HL-60 (cell line): ENCODE measurements at regions not wholly inside any gene's neighbourhood (a gene's known extent, or its start where the extent isn't known, plus 50 kb on each side); places are given as distances from the start of the nearest gene placed in this dataset.
"Not testable (repeated sequence)": the region's sequence is repeated elsewhere in the genome, so short reads cannot be mapped to it uniquely, and the experiment has no call there.

ENCODE experiments used
- CTCF ChIP-seq: IDR thresholded peaks from one replicate; pipeline ENCODE4 v1.5.1; 2011; ENCODE audit warnings: low read length, control low read depth, inconsistent platforms; ENCODE audit not compliant: insufficient read depth
- GABPA ChIP-seq: IDR thresholded peaks from 2 replicates; pipeline ENCODE4 v1.6.1; 2012; ENCODE audit warnings: low read depth
- POLR2AphosphoS5 ChIP-seq: IDR thresholded peaks from 2 replicates; pipeline ENCODE4 v1.6.1; 2012; ENCODE audit warnings: low read depth
- TF ChIP-seq, protein P1 (sequence below): IDR thresholded peaks from 2 replicates; pipeline ENCODE4 v1.6.1; 2012; ENCODE audit warnings: low read depth; ENCODE audit not compliant: insufficient replicate concordance

GRCh38 chr4:106524772-106525171 lies 156.2 kb upstream of the GIMD1 start:
- TF ChIP-seq CTCF, GABPA, POLR2AphosphoS5: not testable (repeated sequence)
- TF ChIP-seq, protein P1, sequence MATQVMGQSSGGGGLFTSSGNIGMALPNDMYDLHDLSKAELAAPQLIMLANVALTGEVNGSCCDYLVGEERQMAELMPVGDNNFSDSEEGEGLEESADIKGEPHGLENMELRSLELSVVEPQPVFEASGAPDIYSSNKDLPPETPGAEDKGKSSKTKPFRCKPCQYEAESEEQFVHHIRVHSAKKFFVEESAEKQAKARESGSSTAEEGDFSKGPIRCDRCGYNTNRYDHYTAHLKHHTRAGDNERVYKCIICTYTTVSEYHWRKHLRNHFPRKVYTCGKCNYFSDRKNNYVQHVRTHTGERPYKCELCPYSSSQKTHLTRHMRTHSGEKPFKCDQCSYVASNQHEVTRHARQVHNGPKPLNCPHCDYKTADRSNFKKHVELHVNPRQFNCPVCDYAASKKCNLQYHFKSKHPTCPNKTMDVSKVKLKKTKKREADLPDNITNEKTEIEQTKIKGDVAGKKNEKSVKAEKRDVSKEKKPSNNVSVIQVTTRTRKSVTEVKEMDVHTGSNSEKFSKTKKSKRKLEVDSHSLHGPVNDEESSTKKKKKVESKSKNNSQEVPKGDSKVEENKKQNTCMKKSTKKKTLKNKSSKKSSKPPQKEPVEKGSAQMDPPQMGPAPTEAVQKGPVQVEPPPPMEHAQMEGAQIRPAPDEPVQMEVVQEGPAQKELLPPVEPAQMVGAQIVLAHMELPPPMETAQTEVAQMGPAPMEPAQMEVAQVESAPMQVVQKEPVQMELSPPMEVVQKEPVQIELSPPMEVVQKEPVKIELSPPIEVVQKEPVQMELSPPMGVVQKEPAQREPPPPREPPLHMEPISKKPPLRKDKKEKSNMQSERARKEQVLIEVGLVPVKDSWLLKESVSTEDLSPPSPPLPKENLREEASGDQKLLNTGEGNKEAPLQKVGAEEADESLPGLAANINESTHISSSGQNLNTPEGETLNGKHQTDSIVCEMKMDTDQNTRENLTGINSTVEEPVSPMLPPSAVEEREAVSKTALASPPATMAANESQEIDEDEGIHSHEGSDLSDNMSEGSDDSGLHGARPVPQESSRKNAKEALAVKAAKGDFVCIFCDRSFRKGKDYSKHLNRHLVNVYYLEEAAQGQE = not testable (repeated sequence)
